Esophagus muscularis mucosa (tissue), 4 donors: ENCODE measurements at regions not wholly inside any gene's neighbourhood (a gene's known extent, or its start where the extent isn't known, plus 50 kb on each side); places are given as distances from the start of the nearest gene placed in this dataset.

Experiments used
- DNase-seq: peaks from one replicate; pipeline ENCODE4 v3.0.0-alpha.2; 2017; ENCODE audit errors: extremely low spot score
- H3K27ac ChIP-seq, 4 donors: fragments of 200-600 bp; sonication (generic); replicated peaks in 1 of 4; 1 replicate in 3 of 4; 2 replicates in 1 of 4; pipeline ENCODE4 v1.5.1; 2016 to 2019; ENCODE audit warnings: mild to moderate bottlenecking in 1 of 4
- H3K27me3 ChIP-seq, 4 donors: fragments of 200-600 bp; sonication (generic); one replicate each; pipeline versions ENCODE4 v1.5.1 to v1.6.0; 2016 to 2019
- H3K36me3 ChIP-seq, 4 donors: fragments of 200-600 bp; sonication (generic); one replicate each; pipeline ENCODE4 v1.5.1; 2016 to 2019
- H3K4me1 ChIP-seq, 4 donors: fragments of 200-600 bp; sonication (generic); one replicate each; pipeline ENCODE4 v1.5.1; 2016 to 2019
- H3K4me3 ChIP-seq, 4 donors: fragments of 200-600 bp; sonication (generic); 1 replicate in 2 of 4; 2 replicates in 2 of 4; pipeline ENCODE4 v1.5.1; 2016 to 2019; ENCODE audit warnings: mild to moderate bottlenecking in 4 of 4, moderate library complexity in 1 of 4
- H3K9me3 ChIP-seq, 4 donors: fragments of 200-600 bp; sonication (generic); 1 replicate in 3 of 4; 2 replicates in 1 of 4; pipeline ENCODE4 v1.5.1; 2016 to 2019
- CTCF ChIP-seq, 3 experiments: fragments of 200-600 bp in 2 of 3; fragments of 450-650 bp in 1 of 3; sonication (generic) in 2 of 3; IDR thresholded peaks; one replicate each; pipeline ENCODE4 v1.5.1; 2017 to 2019; ENCODE audit warnings: antibody characterized with exemption in 3 of 3, mild to moderate bottlenecking in 2 of 3, moderate library complexity in 1 of 3
- EP300 ChIP-seq: sonication (generic); formaldehyde crosslinking; IDR thresholded peaks from one replicate; pipeline ENCODE4 v1.6.1; 2017; ENCODE audit warnings: antibody characterized with exemption
- POLR2A ChIP-seq: fragments of 450-650 bp; IDR thresholded peaks from one replicate; pipeline ENCODE4 v1.6.1; 2017; ENCODE audit warnings: antibody characterized with exemption, moderate library complexity, mild to moderate bottlenecking, low read depth
- POLR2AphosphoS5 ChIP-seq, 2 donors: sonication (generic); formaldehyde crosslinking; IDR thresholded peaks; one replicate each; pipeline ENCODE4 v1.6.1; 2017; ENCODE audit warnings: antibody characterized with exemption in 2 of 2
- WGBS: methylation state at CpG from one replicate; pipeline ENCODE4 v1.1.5; 2018; 5-methylcytosine and 5-hydroxymethylcytosine counted together
- intact Hi-C: fragments of 100-400 bp; cut with DNase I; formaldehyde crosslinking; loops from one replicate; pipeline ENCODE4 v1.15.1; 2023

GRCh38 chr17:68176718-68177117 lies 71.1 kb upstream of the AMZ2 start:
- intact Hi-C loops, result no loop called here
- WGBS, result 59% methylated on average over 4 of the region's 4 CpGs
- H3K4me3 ChIP-seq, result no peak overlapping the region
- DNase-seq, result no peak
- TF ChIP-seq POLR2A, result no peak
- H3K9me3 ChIP-seq, result no peaks in the 10 kb centered on the region
- no peaks in the 10 kb centered on the region for H3K27me3 ChIP-seq
- no peak overlapping the region for H3K27ac ChIP-seq
- peaks cover 0 to 12% (median 0%) of the 10 kb centered on the region in 4 donors for H3K36me3 ChIP-seq
- peaks cover 0 to 5% (median 4%) of the 10 kb centered on the region in 4 donors for H3K4me1 ChIP-seq

- H3K27me3 ChIP-seq, result no peaks in the 10 kb centered on the region
- DNase-seq, result no peak
- H3K4me3 ChIP-seq, result no peak overlapping the region
- TF ChIP-seq POLR2AphosphoS5 (IDR thresholded peaks at IDR 0.05), result no peak
- TF ChIP-seq CTCF (IDR thresholded peaks at IDR 0.05), result no peak
- TF ChIP-seq POLR2A, result no peak
- intact Hi-C loops, result no loop called here
- H3K27ac ChIP-seq, result no peak overlapping the region
- no peaks in the 10 kb centered on the region for H3K4me1 ChIP-seq
- peaks cover 0 to 11% (median 0%) of the 10 kb centered on the region in 4 donors for H3K36me3 ChIP-seq
- 98% methylated on average over 4 of the region's 6 CpGs for WGBS
- no peaks in the 10 kb centered on the region for H3K9me3 ChIP-seq
Measured at GRCh38 chr17:68178831-68179230, 69.0 kb upstream of the AMZ2 start.

GRCh38 chr17:68179236-68179925 lies 68.5 kb upstream of the AMZ2 start:
- H3K27ac ChIP-seq, result no peak overlapping the region
- intact Hi-C loops, result no loop called here
- peaks cover 0 to 6% (median 0%) of the 10 kb centered on the region in 4 donors for H3K36me3 ChIP-seq
- H3K27me3 ChIP-seq, result no peaks in the 10 kb centered on the region
- H3K4me1 ChIP-seq, result no peaks in the 10 kb centered on the region
- H3K4me3 ChIP-seq, result no peak overlapping the region
- H3K9me3 ChIP-seq, result no peaks in the 10 kb centered on the region
- no peak for DNase-seq
- no peak for TF ChIP-seq EP300
- TF ChIP-seq CTCF (IDR thresholded peaks at IDR 0.05), result no peak
- no peak for TF ChIP-seq POLR2AphosphoS5 (IDR thresholded peaks at IDR 0.05)
- no peak for TF ChIP-seq POLR2A
- 95% methylated on average over 19 of the region's 21 CpGs for WGBS

GRCh38 chr17:68179926-68180285 lies 67.9 kb upstream of the AMZ2 start:
- Histone ChIP-seq H3K4me3 (no peak overlapping the region), H3K27me3 (no peaks in the 10 kb centered on the region), H3K9me3 (no peaks in the 10 kb centered on the region), H3K4me1 (no peaks in the 10 kb centered on the region), H3K36me3 (peaks cover 0 to 6% (median 0%) of the 10 kb centered on the region in 4 donors), H3K27ac (no peak overlapping the region)
- DNase-seq, result no peak
- intact Hi-C loops, result no loop called here
- 98% methylated on average over 8 of the region's 31 CpGs for WGBS
- TF ChIP-seq CTCF (IDR thresholded peaks at IDR 0.05) (no peak), POLR2A (no peak), POLR2AphosphoS5 (IDR thresholded peaks at IDR 0.05) (no peak), EP300 (no peak)

GRCh38 chr17:68182011-68182306 lies 65.9 kb upstream of the AMZ2 start:
- Histone ChIP-seq H3K27me3 (no peaks in the 10 kb centered on the region), H3K4me3 (no peak overlapping the region), H3K9me3 (no peaks in the 10 kb centered on the region), H3K36me3 (no peaks in the 10 kb centered on the region), H3K27ac (no peak overlapping the region), H3K4me1 (no peaks in the 10 kb centered on the region)
- no peak for DNase-seq
- 91% methylated on average over 1 of the region's 1 CpG for WGBS
- TF ChIP-seq POLR2A, result no peak
- TF ChIP-seq EP300, result no peak
- TF ChIP-seq CTCF (IDR thresholded peaks at IDR 0.05), result no peak
- no peak for TF ChIP-seq POLR2AphosphoS5 (IDR thresholded peaks at IDR 0.05)
- intact Hi-C loops, result no loop called here
